Muscle layer of colon (tissue), 2 donors: ENCODE measurements at regions not wholly inside any gene's neighbourhood (a gene's known extent, or its start where the extent isn't known, plus 50 kb on each side); places are given as distances from the start of the nearest gene placed in this dataset.
A peak's percentile ranks its signal among the peaks of the same experiment; 100 is the strongest.

Source experiments
- H3K27ac ChIP-seq: one replicate; pipeline ENCODE4 v1.7.0; 2013; ENCODE audit warnings: low read depth, mild to moderate bottlenecking, low read length, moderate library complexity
- H3K27me3 ChIP-seq, 2 donors: one replicate each; pipeline ENCODE4 v1.7.0; 2013; ENCODE audit warnings: low read length in 2 of 2, mild to moderate bottlenecking in 2 of 2; ENCODE audit not compliant: insufficient read depth in 2 of 2, control insufficient read depth in 1 of 2
- H3K36me3 ChIP-seq: one replicate; pipeline ENCODE4 v1.7.0; 2013; ENCODE audit warnings: mild to moderate bottlenecking, low read length; ENCODE audit not compliant: insufficient read depth
- H3K4me1 ChIP-seq: one replicate; pipeline ENCODE4 v1.7.0; 2013; ENCODE audit warnings: mild to moderate bottlenecking, low read length; ENCODE audit not compliant: insufficient read depth
- H3K4me3 ChIP-seq, 2 donors: one replicate each; pipeline ENCODE4 v1.7.0; 2013; ENCODE audit warnings: low read length in 2 of 2, low read depth in 1 of 2, mild to moderate bottlenecking in 1 of 2, moderate library complexity in 1 of 2
- H3K9ac ChIP-seq: one replicate; pipeline ENCODE4 v1.7.0; 2013; ENCODE audit warnings: low read length
- H3K9me3 ChIP-seq: one replicate; pipeline ENCODE4 v1.7.0; 2013; ENCODE audit warnings: mild to moderate bottlenecking, low read length
- donor health status: abdominal sarcoma.
- donor health status: Adenocarcinoma of cecum.

DNA sequence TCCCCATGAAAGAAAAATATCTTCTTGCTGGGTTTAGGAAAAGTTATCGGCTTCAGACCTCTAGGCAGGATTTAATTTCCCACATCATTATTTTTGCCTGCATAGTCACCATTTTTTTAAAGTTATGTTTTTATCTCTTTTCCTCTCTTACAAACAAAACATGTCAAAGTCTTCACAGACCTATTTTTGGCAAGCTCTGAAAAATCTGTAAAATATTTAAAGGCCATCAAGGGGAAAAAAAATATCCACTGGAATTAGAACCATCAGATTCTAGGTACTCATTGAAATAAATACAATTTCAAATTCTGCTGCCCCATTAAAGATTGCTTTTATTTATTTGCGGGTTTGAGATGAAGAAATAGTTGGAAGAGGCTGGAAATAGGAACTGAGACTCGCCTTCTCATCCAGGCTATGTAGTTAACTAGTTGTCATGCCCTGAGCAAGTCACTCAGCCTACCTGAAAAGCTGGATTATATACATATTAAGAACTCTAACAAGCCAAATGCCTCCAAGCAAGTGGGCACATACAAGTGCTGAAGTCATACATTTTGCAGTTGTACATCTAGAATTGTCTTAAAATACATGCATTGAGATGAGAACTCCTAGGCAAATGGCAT, 101.7 kb upstream of the SASH1 start:
- Histone ChIP-seq H3K27ac (no peak overlapping the region), H3K4me1 (peaks cover 30% of the 10 kb centered on the region), H3K27me3 (no peaks in the 10 kb centered on the region)

DNA sequence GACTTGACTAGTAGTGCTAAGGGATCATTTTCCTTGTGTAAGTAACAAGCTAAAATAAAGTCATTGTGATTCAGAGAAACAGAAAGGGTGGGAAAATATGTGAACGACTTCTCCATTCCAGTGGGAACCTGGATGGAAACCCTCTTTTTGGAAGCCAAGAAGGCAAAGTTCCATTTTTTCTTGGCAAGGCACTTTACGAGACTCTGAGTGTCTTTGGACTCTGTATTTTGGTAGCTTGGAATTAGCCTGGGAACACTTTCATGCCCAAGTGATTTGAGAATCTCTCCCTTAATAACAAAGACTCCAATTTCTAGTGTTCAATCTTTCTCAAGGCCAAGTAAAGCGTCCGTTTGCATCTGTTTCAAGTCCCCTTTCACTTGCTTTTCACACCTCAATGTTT, 100.5 kb upstream of the SASH1 start:
- Histone ChIP-seq H3K36me3 (no peaks in the 10 kb centered on the region), H3K9me3 (no peaks in the 10 kb centered on the region), H3K4me3 (peak overlapping the region in 1 of 2 donors; percentile 0), H3K27ac (peak overlapping the region; percentile 22), H3K27me3 (no peaks in the 10 kb centered on the region), H3K4me1 (peaks cover 30% of the 10 kb centered on the region), H3K9ac (no peak overlapping the region)

More for the DNA sequence above, 101.7 kb upstream of the SASH1 start:
- no peaks in the 10 kb centered on the region for H3K36me3 ChIP-seq
- H3K9ac ChIP-seq: no peak overlapping the region
- no peaks in the 10 kb centered on the region for H3K9me3 ChIP-seq
- H3K4me3 ChIP-seq: no peak overlapping the region

DNA sequence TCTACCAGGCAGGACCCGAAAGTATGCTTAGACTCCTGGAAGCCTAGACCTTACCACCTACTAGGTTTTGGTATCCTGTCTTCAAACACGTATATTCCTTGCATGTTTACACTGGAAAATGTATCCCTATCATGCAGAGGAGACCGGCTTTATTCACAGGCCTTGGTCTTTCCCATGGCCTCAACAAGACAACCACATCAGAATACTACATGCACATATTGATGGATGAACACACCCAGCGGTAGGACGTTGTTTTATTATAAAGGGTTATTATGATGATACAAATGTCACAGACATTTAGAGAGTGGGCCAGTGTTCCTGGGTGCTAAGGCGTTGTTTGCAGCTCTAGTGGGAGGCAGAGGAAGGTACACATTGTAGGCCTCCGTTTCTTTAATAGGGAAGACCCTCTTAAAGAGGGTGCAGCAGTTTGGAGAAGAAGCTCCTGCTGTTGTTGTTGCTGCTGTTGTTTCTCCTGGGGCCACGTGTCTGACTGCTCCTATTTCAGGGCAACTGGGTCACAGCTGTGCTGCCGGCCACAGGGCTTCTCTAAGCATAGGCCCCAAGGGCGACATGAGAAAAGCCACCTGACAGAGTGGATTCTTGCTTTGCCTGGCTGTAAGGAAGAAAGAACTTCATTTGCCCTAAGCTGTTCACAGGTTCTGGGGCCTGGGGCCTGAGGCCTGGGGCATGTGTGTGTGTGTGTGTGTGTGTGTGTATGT, 98.3 kb upstream of the SASH1 start:
- no peak overlapping the region for H3K27ac ChIP-seq
- H3K36me3 ChIP-seq: no peaks in the 10 kb centered on the region
- H3K4me3 ChIP-seq: no peak overlapping the region
- no peak overlapping the region for H3K9ac ChIP-seq
- peaks cover 30% of the 10 kb centered on the region for H3K4me1 ChIP-seq
- H3K9me3 ChIP-seq: no peaks in the 10 kb centered on the region
- no peaks in the 10 kb centered on the region for H3K27me3 ChIP-seq

DNA sequence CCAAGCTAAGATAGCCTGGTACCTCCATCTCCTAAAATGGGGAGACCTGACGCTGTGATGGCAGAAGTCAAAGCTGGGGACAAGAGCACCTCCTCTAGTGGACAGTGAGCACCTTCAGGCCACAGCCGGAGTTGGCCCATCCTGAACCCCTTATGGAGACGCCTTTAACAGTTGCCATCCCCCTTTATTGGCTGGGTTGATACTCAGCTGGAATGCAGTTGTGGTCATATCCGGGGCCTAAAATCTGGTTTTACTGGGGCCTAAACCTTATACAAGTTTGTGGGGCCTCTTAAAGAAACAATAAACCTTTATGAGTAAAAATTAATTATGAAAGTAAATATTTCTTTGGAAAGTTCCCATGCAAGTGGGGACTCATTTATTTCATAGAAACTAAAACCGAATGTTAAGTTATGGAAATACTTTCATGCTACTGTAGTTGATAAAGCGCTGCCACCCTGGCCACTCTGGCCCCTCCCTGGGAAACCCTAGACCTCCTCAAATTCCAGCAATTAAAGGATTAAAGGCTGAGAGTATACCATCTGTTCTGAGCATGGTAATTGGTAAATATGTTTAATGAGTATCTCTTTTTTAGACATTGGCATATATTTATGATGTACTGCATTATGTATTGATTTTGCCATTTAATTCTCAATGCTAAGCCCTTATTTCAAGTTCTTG, 95.1 kb upstream of the SASH1 start:
- no peak overlapping the region for H3K27ac ChIP-seq
- H3K4me3 ChIP-seq: no peak overlapping the region
- H3K36me3 ChIP-seq: no peaks in the 10 kb centered on the region
- H3K9me3 ChIP-seq: no peaks in the 10 kb centered on the region
- H3K27me3 ChIP-seq: no peaks in the 10 kb centered on the region
- peaks cover 16% of the 10 kb centered on the region for H3K4me1 ChIP-seq
- no peak overlapping the region for H3K9ac ChIP-seq

DNA sequence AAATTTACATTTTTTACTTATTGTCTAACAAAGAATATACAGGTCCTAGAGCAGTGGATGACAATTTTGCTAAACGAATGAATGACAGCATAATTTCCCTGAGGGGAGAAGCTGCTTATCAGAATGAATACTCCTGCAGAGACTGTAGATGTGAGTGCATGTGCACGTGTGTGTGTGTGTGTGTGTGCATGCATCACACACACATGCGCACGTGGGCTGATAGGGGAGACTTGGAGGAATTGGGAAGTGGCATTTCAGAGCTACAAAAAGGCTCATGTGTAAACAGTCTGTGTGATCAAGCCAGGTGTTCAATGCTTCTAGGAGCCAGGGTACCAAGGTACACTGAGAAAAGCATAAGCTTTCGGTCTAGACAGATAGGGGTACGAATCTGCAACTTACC, 93.5 kb upstream of the SASH1 start:
- no peak overlapping the region for H3K27ac ChIP-seq
- no peak overlapping the region for H3K9ac ChIP-seq
- no peaks in the 10 kb centered on the region for H3K36me3 ChIP-seq
- no peaks in the 10 kb centered on the region for H3K9me3 ChIP-seq
- H3K27me3 ChIP-seq: no peaks in the 10 kb centered on the region
- no peak overlapping the region for H3K4me3 ChIP-seq
- peaks cover 6% of the 10 kb centered on the region for H3K4me1 ChIP-seq

DNA sequence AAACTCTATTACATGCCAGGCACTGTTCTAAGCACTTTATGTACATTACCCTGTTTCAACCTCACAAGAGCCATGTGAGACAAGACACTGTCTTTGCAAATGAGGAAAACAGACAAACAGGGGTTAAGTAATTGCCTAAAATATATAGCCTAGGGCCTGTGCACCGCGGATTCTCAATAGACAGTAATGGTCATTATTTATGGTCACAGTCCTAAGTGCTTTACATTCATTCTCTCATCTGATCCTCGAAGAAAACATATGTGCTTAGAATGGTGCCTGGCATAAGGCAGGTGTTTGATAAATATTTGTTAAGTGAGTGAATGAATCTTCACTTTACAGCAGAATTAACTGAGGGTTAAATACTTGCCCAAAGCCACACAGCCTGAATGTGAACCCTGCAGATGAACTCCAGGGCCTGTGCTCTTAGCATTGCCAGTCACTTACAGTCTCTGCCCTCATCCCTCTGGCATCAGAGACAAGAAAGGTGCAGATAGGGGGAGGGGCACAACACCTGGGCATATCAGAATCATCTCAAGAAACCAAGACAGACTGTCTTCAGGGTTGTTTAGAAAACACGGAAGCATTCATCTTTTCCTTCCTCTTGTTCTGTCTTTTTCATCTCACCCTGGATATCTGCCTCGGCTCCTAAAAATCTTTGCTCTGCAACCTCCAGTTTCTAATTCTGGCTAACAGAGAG, 92.8 kb upstream of the SASH1 start:
- no peak overlapping the region for H3K9ac ChIP-seq
- no peaks in the 10 kb centered on the region for H3K36me3 ChIP-seq
- H3K27me3 ChIP-seq: no peaks in the 10 kb centered on the region
- H3K4me1 ChIP-seq: peaks cover 5% of the 10 kb centered on the region
- no peak overlapping the region for H3K27ac ChIP-seq
- no peak overlapping the region for H3K4me3 ChIP-seq
- H3K9me3 ChIP-seq: no peaks in the 10 kb centered on the region

DNA sequence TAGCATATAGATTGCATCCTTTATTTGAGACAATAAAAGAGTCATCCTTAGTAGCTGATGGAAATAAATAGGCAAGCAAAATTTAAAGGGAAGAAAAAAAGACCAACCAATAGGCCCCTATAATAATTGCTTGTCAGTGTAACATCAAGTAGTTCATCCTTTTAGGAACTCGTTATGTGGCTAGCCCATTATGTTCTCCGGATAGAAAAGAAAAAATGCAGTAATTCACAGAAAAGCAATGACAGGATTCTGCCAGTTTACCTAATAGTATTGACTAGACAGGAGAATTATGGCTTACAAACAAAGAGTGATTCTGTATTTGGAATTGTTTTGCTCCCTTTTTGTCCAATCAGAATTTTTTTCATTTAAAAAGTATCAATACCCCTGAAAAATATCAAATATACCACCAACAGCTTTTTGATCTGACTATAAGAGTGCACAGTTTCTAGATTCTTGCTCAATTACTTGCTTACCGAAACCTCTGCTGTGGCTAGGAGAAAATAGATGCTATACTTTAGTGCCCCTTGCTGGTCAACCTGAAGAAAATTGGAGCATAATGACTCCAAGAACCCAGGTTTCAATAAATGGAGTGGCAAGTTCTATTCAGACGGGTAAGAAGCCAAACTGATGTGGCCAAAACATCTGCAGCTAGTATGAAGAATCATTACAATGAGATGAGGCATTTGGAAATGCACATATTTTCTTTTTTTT, 91.5 kb upstream of the SASH1 start:
- Histone ChIP-seq H3K9me3 (no peaks in the 10 kb centered on the region), H3K4me1 (peaks cover 5% of the 10 kb centered on the region), H3K9ac (no peak overlapping the region), H3K27ac (no peak overlapping the region), H3K4me3 (no peak overlapping the region), H3K27me3 (no peaks in the 10 kb centered on the region), H3K36me3 (no peaks in the 10 kb centered on the region)

DNA sequence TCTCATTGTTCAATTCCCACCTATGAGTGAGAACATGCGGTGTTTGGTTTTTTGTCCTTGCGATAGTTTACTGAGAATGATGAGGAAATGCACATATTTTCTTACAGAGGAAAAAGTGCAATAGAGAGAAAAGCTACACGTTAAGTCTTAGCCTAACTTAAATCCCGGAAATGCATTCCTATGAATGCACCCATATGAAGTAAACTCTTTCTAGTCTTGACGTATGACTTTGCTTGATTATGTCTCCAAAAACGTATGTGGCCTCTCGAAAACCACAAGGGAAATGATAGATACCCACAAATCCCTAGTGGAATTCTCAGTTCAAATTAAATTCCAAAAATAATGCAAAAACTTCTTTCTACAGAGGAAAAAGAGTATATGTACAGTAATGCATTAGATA, 90.7 kb upstream of the SASH1 start:
- Histone ChIP-seq H3K27me3 (no peaks in the 10 kb centered on the region), H3K36me3 (no peaks in the 10 kb centered on the region), H3K9ac (no peak overlapping the region), H3K9me3 (no peaks in the 10 kb centered on the region), H3K4me3 (no peak overlapping the region), H3K4me1 (peaks cover 5% of the 10 kb centered on the region), H3K27ac (no peak overlapping the region)

DNA sequence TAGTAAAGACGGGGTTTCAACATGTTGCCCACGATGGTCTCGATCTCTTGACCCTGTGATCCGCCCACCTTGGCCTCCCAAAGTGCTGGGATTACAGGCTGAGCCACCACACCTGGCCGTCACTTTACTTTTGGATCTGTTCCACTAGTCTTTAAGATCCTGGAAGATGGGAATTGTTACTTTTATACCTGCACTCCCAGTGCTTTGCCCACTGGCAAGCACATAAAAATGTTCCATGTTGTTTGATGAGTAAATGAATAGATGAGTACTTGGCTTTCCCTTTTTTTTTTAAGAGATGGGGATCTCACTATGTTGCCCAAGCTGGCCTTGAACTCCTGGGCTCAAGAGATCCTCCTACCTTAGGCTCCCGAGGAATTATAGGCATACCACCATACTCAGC, 84.8 kb upstream of the SASH1 start:
- H3K9me3 ChIP-seq: no peaks in the 10 kb centered on the region
- H3K9ac ChIP-seq: no peak overlapping the region
- H3K27ac ChIP-seq: no peak overlapping the region
- no peaks in the 10 kb centered on the region for H3K27me3 ChIP-seq
- H3K36me3 ChIP-seq: no peaks in the 10 kb centered on the region
- no peak overlapping the region for H3K4me3 ChIP-seq
- H3K4me1 ChIP-seq: no peaks in the 10 kb centered on the region

DNA sequence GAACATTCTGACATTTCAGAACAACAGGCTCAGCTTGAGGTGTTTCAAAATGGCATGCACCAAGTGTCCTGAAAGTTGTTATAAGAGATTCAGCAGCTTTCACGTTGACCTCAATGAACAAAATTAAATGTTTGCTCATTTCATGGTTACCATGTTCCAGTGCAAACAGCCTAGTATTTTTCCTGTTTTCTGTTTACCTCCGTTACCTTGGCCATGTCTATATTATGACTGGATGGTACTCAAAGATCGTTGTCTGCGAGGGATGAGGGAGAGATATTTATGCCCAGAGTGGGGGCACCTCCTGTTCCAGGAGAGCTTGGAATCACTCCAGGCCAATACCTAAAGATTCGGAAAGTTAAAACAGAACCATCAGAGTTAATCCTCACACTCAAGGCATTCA, 83.8 kb upstream of the SASH1 start:
- Histone ChIP-seq H3K9ac (no peak overlapping the region), H3K36me3 (no peaks in the 10 kb centered on the region), H3K27me3 (no peaks in the 10 kb centered on the region), H3K27ac (no peak overlapping the region), H3K9me3 (no peaks in the 10 kb centered on the region), H3K4me3 (no peak overlapping the region), H3K4me1 (no peaks in the 10 kb centered on the region)

DNA sequence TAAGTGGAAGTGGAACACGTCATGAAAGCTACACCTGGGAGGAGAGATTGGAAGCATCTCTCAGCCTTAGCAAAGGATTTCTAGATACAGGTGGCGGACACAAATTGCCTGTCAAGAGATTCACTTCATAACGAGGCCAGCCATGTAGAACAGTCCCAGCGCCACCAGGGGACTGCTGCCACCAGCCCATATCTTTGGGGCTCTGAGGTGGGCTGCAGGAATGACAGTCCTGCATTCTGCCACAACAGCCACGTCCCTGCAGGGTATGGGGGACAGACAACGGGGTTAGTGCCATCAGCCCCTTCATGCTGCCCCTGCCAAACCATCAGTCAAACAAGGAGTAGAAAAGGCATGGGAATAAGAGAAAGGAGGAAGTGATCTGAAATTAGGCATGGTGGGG, 81.2 kb upstream of the SASH1 start:
- Histone ChIP-seq H3K4me1 (no peaks in the 10 kb centered on the region), H3K27me3 (no peaks in the 10 kb centered on the region), H3K9ac (no peak overlapping the region), H3K4me3 (no peak overlapping the region), H3K36me3 (no peaks in the 10 kb centered on the region), H3K27ac (no peak overlapping the region), H3K9me3 (no peaks in the 10 kb centered on the region)
